ENCODE measurements at regions not wholly inside any gene's neighbourhood (a gene's known extent, or its start where the extent isn't known, plus 50 kb on each side); places are given as distances from the start of the nearest gene placed in this dataset.

- Histone ChIP-seq H3K27ac (ENCODE audit: low read depth, low read length) (no peak overlapping the region), H3K9ac (ENCODE audit: low read depth, low read length) (no peak overlapping the region), H3K4me3 (ENCODE audit: low read length) (no peak overlapping the region), H3K9me3 (ENCODE audit: insufficient read depth, low read depth, low read length) (peaks cover 19% of the 10 kb centered on the region), H3K27me3 (ENCODE audit: insufficient read depth, low read length) (peaks cover 8% of the 10 kb centered on the region; the same call in 1 of the 2 replicates), H3K4me1 (ENCODE audit: insufficient read depth, low read length) (peaks cover 14% of the 10 kb centered on the region), H3K36me3 (ENCODE audit: insufficient read depth, low read length) (no peaks in the 10 kb centered on the region)
- 83% methylated on average over 2 of the region's 3 CpGs for WGBS
Observed at GRCh38 chr19:33902395-33902794, 105.7 kb downstream of the KCTD15 start.

DNA sequence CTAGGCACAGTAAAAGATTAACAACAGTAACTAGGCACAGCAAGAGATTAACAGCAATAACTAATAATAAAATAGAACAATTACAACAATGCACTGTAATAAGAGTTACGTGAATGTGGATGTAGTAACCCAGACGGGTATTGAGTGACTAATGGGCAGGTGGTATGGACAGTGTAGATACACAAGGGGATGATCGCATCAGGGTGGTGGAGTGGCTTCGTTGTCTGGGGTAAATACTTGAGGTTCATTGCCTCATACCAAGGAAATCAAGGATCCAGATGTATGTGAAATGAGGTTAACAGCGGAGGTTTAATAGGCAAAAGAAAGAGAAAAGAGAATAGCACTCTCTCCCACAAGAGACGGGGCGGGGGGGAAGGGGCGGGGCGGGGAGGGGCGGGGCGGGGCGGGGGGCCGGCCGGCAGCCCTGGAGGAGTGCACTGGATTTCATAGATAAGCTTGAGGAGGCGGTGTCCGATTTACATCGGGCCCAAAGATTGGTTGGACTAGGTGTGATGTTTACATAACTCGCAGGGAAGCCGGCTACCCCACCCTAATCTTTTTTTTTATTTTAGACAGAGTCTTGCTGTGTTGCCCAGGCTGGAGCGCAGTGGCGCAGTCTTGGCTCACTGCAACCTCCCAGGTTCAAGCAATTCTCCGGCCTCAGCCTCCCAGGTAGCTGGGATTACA, 106.3 kb downstream of the KCTD15 start:
- peaks cover 13% of the 10 kb centered on the region; the same call in 1 of the 2 replicates for H3K27me3 ChIP-seq (ENCODE audit: insufficient read depth, low read length)
- H3K27ac ChIP-seq (ENCODE audit: low read depth, low read length): no peak overlapping the region
- peaks cover 14% of the 10 kb centered on the region for H3K9me3 ChIP-seq (ENCODE audit: insufficient read depth, low read depth, low read length)
- H3K9ac ChIP-seq (ENCODE audit: low read depth, low read length): no peak overlapping the region
- H3K36me3 ChIP-seq (ENCODE audit: insufficient read depth, low read length): no peaks in the 10 kb centered on the region
- H3K4me3 ChIP-seq (ENCODE audit: low read length): no peak overlapping the region
- H3K4me1 ChIP-seq (ENCODE audit: insufficient read depth, low read length): peaks cover 14% of the 10 kb centered on the region
- WGBS: 93% methylated on average over 12 of the region's 22 CpGs

DNA sequence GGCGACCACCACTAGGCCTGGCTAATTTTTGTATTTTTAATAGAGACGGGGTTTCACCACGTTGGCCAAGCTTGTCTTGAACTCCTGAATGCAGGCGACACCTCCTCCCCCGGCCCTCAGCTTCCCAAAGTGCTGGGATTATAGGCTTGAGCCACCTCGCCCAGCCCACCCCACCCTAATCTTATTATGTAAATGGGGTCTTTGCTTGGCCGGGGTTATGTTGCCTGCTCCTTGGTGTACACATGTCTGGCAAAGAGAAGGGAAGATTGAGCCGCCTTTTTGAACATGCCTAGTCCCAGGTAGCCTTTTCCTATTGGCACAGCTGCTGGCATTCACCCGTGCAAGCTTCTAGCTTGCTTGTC, 106.8 kb downstream of the KCTD15 start:
- Histone ChIP-seq H3K27me3 (ENCODE audit: insufficient read depth, low read length) (peaks cover 18% of the 10 kb centered on the region; the same call in 1 of the 2 replicates), H3K9me3 (ENCODE audit: insufficient read depth, low read depth, low read length) (peaks cover 9% of the 10 kb centered on the region), H3K36me3 (ENCODE audit: insufficient read depth, low read length) (no peaks in the 10 kb centered on the region), H3K27ac (ENCODE audit: low read depth, low read length) (no peak overlapping the region), H3K4me1 (ENCODE audit: insufficient read depth, low read length) (peaks cover 14% of the 10 kb centered on the region), H3K4me3 (ENCODE audit: low read length) (no peak overlapping the region), H3K9ac (ENCODE audit: low read depth, low read length) (no peak overlapping the region)
- WGBS: 79% methylated on average over 8 of the region's 9 CpGs

DNA sequence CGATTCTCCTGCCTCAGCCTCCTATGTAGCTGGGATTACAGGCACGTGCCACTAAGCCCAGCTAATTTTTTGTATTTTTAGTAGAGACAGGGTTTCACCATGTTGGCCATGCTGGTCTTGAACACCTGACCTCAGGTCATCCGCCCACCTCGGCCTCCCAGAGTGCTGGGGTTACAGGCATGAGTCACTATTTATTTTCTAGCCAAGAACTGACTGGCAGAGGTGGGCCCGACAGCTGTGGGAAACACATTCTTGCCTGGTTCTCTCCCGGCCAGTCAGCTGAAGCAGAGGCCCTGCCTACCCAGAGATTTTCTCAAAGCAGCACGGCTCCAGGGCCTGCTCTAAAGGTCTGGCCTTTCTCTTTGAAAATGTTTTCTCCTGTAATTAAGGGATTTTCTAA, 108.0 kb downstream of the KCTD15 start:
- H3K36me3 ChIP-seq (ENCODE audit: insufficient read depth, low read length): no peaks in the 10 kb centered on the region
- 38% methylated on average over 7 of the region's 7 CpGs for WGBS
- peak overlapping the region; percentile 87; the same call in 1 of the 2 replicates for H3K27ac ChIP-seq (ENCODE audit: low read depth, low read length)

GRCh38 chr19:33905473-33905936, 108.8 kb downstream of the KCTD15 start:
- Histone ChIP-seq H3K36me3 (ENCODE audit: insufficient read depth, low read length) (no peaks in the 10 kb centered on the region), H3K9ac (ENCODE audit: low read depth, low read length) (peak overlapping the region; percentile 72), H3K27ac (ENCODE audit: low read depth, low read length) (peak overlapping the region; percentile 87), H3K4me1 (ENCODE audit: insufficient read depth, low read length) (peaks cover 14% of the 10 kb centered on the region), H3K9me3 (ENCODE audit: insufficient read depth, low read depth, low read length) (no peaks in the 10 kb centered on the region), H3K27me3 (ENCODE audit: insufficient read depth, low read length) (peaks cover 18% of the 10 kb centered on the region; the same call in 1 of the 2 replicates), H3K4me3 (ENCODE audit: low read length) (peak overlapping the region; percentile 64)
- 1% methylated on average over 26 of the region's 26 CpGs for WGBS

More for the DNA sequence above, 108.0 kb downstream of the KCTD15 start:
- H3K4me1 ChIP-seq (ENCODE audit: insufficient read depth, low read length): peaks cover 14% of the 10 kb centered on the region
- peak overlapping the region; percentile 64 for H3K4me3 ChIP-seq (ENCODE audit: low read length)
- H3K9me3 ChIP-seq (ENCODE audit: insufficient read depth, low read depth, low read length): no peaks in the 10 kb centered on the region
- peaks cover 18% of the 10 kb centered on the region; the same call in 1 of the 2 replicates for H3K27me3 ChIP-seq (ENCODE audit: insufficient read depth, low read length)
- no peak overlapping the region for H3K9ac ChIP-seq (ENCODE audit: low read depth, low read length)

DNA sequence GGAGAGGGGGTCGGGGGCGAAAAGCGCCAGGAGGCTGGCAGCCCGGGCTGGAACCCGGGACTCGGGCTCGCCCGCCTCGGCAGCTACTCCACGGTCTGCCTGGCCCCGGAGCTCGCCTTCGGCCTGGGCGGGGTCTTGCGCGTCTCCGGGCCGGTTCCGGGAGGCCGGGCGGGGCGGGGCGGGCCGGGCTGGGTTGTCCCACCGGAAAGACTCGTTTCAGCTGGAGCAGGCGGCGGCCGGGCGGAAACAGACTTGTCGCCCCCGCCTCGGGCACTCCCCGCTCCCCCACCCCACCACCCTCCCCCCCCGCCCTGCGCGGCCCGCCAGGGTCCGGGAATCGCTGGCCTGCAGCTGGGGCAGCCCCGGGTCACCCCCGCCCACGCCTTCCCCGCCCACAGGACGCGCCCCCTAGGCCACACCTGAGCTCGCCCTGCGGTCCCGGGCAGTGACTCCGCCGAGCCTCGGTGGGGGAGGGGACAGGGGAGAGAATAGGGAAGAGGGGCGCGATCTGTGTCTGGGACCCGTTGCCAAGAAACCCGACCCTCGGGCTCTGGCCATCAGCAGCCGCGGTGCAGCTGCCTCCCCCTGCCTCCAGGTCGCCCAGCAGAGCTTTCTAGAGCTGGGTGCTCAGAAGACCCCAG, 109.4 kb downstream of the KCTD15 start:
- Histone ChIP-seq H3K4me3 (ENCODE audit: low read length) (peak overlapping the region; percentile 64), H3K27ac (ENCODE audit: low read depth, low read length) (peak overlapping the region; percentile 87), H3K4me1 (ENCODE audit: insufficient read depth, low read length) (peaks cover 14% of the 10 kb centered on the region), H3K36me3 (ENCODE audit: insufficient read depth, low read length) (no peaks in the 10 kb centered on the region), H3K9me3 (ENCODE audit: insufficient read depth, low read depth, low read length) (no peaks in the 10 kb centered on the region), H3K9ac (ENCODE audit: low read depth, low read length) (peak overlapping the region; percentile 72), H3K27me3 (ENCODE audit: insufficient read depth, low read length) (peaks cover 18% of the 10 kb centered on the region; the same call in 1 of the 2 replicates)
- under 1% methylated on average over 54 of the region's 60 CpGs for WGBS

- Histone ChIP-seq H3K27ac (ENCODE audit: low read depth, low read length) (peak overlapping the region; percentile 77), H3K9me3 (ENCODE audit: insufficient read depth, low read depth, low read length) (no peaks in the 10 kb centered on the region), H3K27me3 (ENCODE audit: insufficient read depth, low read length) (peaks cover 18% of the 10 kb centered on the region; the same call in 1 of the 2 replicates), H3K4me1 (ENCODE audit: insufficient read depth, low read length) (peaks cover 14% of the 10 kb centered on the region), H3K4me3 (ENCODE audit: low read length) (peak overlapping the region; percentile 56), H3K9ac (ENCODE audit: low read depth, low read length) (peak overlapping the region; percentile 56), H3K36me3 (ENCODE audit: insufficient read depth, low read length) (no peaks in the 10 kb centered on the region)
- 3% methylated on average over 59 of the region's 59 CpGs for WGBS
Observed at GRCh38 chr19:33906578-33907335, 110.1 kb downstream of the KCTD15 start.

- no peak overlapping the region for H3K4me3 ChIP-seq (ENCODE audit: low read length)
- 94% methylated on average over 7 of the region's 7 CpGs for WGBS
- H3K9me3 ChIP-seq (ENCODE audit: insufficient read depth, low read depth, low read length): no peaks in the 10 kb centered on the region
- no peaks in the 10 kb centered on the region for H3K36me3 ChIP-seq (ENCODE audit: insufficient read depth, low read length)
- H3K27me3 ChIP-seq (ENCODE audit: insufficient read depth, low read length): peaks cover 18% of the 10 kb centered on the region; the same call in 1 of the 2 replicates
- H3K9ac ChIP-seq (ENCODE audit: low read depth, low read length): no peak overlapping the region
- H3K4me1 ChIP-seq (ENCODE audit: insufficient read depth, low read length): no peaks in the 10 kb centered on the region
- no peak overlapping the region for H3K27ac ChIP-seq (ENCODE audit: low read depth, low read length)
Observed at GRCh38 chr19:33910922-33911321, 114.3 kb downstream of the KCTD15 start.

- WGBS: 90% methylated on average over 9 of the region's 9 CpGs
- Histone ChIP-seq H3K27me3 (ENCODE audit: insufficient read depth, low read length) (no peaks in the 10 kb centered on the region), H3K4me1 (ENCODE audit: insufficient read depth, low read length) (no peaks in the 10 kb centered on the region), H3K27ac (ENCODE audit: low read depth, low read length) (no peak overlapping the region), H3K36me3 (ENCODE audit: insufficient read depth, low read length) (no peaks in the 10 kb centered on the region), H3K4me3 (ENCODE audit: low read length) (no peak overlapping the region), H3K9me3 (ENCODE audit: insufficient read depth, low read depth, low read length) (no peaks in the 10 kb centered on the region), H3K9ac (ENCODE audit: low read depth, low read length) (no peak overlapping the region)
Observed at GRCh38 chr19:33914599-33914998, 117.9 kb downstream of the KCTD15 start.

DNA sequence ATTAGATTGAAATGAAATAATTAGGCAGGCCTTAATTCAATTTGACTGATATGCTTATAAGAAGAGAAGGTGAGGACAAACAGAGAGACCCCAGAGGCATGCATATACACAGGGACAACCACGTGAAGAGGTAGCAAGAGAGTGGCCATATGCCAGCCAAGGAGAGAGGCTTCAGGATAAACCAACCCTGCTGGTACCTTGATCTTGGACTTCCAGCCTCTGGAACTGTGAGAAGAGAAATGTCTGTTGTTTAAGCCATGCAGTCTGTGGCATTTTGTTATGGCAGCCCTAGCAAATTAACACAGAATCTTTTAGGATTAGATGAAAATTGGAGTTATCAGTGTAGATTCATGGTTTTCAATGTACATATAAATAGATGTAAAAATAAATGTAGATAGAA, 120.1 kb downstream of the KCTD15 start:
- no peak overlapping the region for H3K27ac ChIP-seq (ENCODE audit: low read depth, low read length)
- no peak overlapping the region for H3K9ac ChIP-seq (ENCODE audit: low read depth, low read length)
- no peaks in the 10 kb centered on the region for H3K36me3 ChIP-seq (ENCODE audit: insufficient read depth, low read length)
- H3K9me3 ChIP-seq (ENCODE audit: insufficient read depth, low read depth, low read length): no peaks in the 10 kb centered on the region
- no peak overlapping the region for H3K4me3 ChIP-seq (ENCODE audit: low read length)
- no peaks in the 10 kb centered on the region for H3K27me3 ChIP-seq (ENCODE audit: insufficient read depth, low read length)
- H3K4me1 ChIP-seq (ENCODE audit: insufficient read depth, low read length): no peaks in the 10 kb centered on the region
- 88% methylated on average over 1 of the region's 1 CpG for WGBS

DNA sequence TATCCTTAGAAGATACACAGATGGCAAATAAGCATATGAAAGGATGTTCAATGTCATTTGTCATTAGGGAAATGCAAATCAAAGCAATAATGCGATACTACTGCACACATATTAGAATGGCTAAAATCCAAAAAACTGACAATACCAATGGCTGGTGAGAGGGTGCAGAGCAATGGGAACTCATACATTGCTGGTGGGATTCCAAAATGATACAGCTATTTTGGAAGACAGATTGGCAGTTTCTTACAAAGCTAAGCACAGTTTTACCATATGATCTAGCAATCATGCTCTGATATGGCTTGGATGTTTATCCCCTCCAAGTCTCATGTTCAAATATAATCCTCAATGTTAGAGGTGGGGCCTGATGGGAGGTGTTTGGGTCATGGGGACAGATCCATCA, 122.6 kb downstream of the KCTD15 start:
- no peak overlapping the region for H3K9ac ChIP-seq (ENCODE audit: low read depth, low read length)
- no peaks in the 10 kb centered on the region for H3K36me3 ChIP-seq (ENCODE audit: insufficient read depth, low read length)
- no peaks in the 10 kb centered on the region for H3K4me1 ChIP-seq (ENCODE audit: insufficient read depth, low read length)
- H3K27me3 ChIP-seq (ENCODE audit: insufficient read depth, low read length): no peaks in the 10 kb centered on the region
- no peak overlapping the region for H3K27ac ChIP-seq (ENCODE audit: low read depth, low read length)
- 83% methylated on average over 1 of the region's 1 CpG for WGBS
- H3K9me3 ChIP-seq (ENCODE audit: insufficient read depth, low read depth, low read length): no peaks in the 10 kb centered on the region
- H3K4me3 ChIP-seq (ENCODE audit: low read length): no peak overlapping the region
